Keratinocyte (primary cell): ENCODE measurements at regions not wholly inside any gene's neighbourhood (a gene's known extent, or its start where the extent isn't known, plus 50 kb on each side); places are given as distances from the start of the nearest gene placed in this dataset.

Source experiments
- DNase-seq: peaks from one replicate; pipeline ENCODE4 v3.0.0-alpha.2; 2011; ENCODE audit warnings: low read depth, missing footprints, low spot score
- FAIRE-seq: peaks from 2 replicates; lab custom pipeline; 2011; peaks lifted over from hg19 to GRCh38; lab: Jason Lieb, UNC
- H2AFZ ChIP-seq: 2 replicates; pipeline ENCODE4 v1.6.0; 2012; ENCODE audit warnings: low read length, control low read depth, inconsistent platforms; ENCODE audit not compliant: control insufficient read depth
- H3K27ac ChIP-seq: 2 replicates; pipeline ENCODE4 v1.5.1; 2011; ENCODE audit warnings: low read length; ENCODE audit not compliant: control insufficient read depth, insufficient read depth
- H3K27me3 ChIP-seq: 3 replicates; pipeline ENCODE4 v1.6.0; 2011; ENCODE audit warnings: low read length; ENCODE audit not compliant: control insufficient read depth, insufficient read depth; ENCODE audit errors: extremely low read depth
- H3K36me3 ChIP-seq, 2 experiments: 2 replicates in 1 of 2; 3 replicates in 1 of 2; pipeline ENCODE4 v1.5.1; 2011; ENCODE audit warnings: low read length in 2 of 2, mild to moderate bottlenecking in 1 of 2; ENCODE audit not compliant: control insufficient read depth in 2 of 2, insufficient read depth in 2 of 2; ENCODE audit errors: extremely low read depth in 1 of 2
- H3K4me1 ChIP-seq: 3 replicates; pipeline ENCODE4 v1.5.1; 2011; ENCODE audit warnings: low read length; ENCODE audit not compliant: control insufficient read depth, insufficient read depth; ENCODE audit errors: extremely low read depth
- H3K4me2 ChIP-seq: 3 replicates; pipeline ENCODE4 v1.6.0; 2011; ENCODE audit warnings: low read depth, low read length; ENCODE audit not compliant: control insufficient read depth, insufficient read depth; ENCODE audit errors: extremely low read depth
- H3K4me3 ChIP-seq, 3 experiments: fragments of 200-600 bp in 1 of 3; sonication (generic) in 1 of 3; 2 replicates in 2 of 3; 3 replicates in 1 of 3; pipeline ENCODE4 v1.5.1; 2011 to 2016; ENCODE audit warnings: low read length in 3 of 3, mild to moderate bottlenecking in 3 of 3, control low read depth in 2 of 3, inconsistent platforms in 1 of 3, low read depth in 1 of 3, mixed read lengths in 1 of 3, mixed run types in 1 of 3, moderate library complexity in 1 of 3; ENCODE audit not compliant: control insufficient read depth in 2 of 3, insufficient read depth in 2 of 3; ENCODE audit errors: extremely low read depth in 1 of 3
- H3K79me2 ChIP-seq: 2 replicates; pipeline ENCODE4 v1.6.0; 2012; ENCODE audit warnings: low read length; ENCODE audit not compliant: control insufficient read depth, insufficient read depth
- H3K9ac ChIP-seq: 3 replicates; pipeline ENCODE4 v1.6.0; 2011; ENCODE audit warnings: low read length; ENCODE audit not compliant: control insufficient read depth, insufficient read depth; ENCODE audit errors: extremely low read depth
- H3K9me1 ChIP-seq: 3 replicates; pipeline ENCODE4 v1.6.0; 2011; ENCODE audit warnings: low read length; ENCODE audit not compliant: control insufficient read depth, insufficient read depth; ENCODE audit errors: extremely low read depth
- H3K9me3 ChIP-seq: 2 replicates; pipeline ENCODE4 v1.5.1; 2012; ENCODE audit warnings: low read depth, low read length; ENCODE audit not compliant: control insufficient read depth
- H4K20me1 ChIP-seq: 3 replicates; pipeline ENCODE4 v1.6.0; 2011; ENCODE audit warnings: low read length; ENCODE audit not compliant: control insufficient read depth, insufficient read depth; ENCODE audit errors: extremely low read depth
- CTCF ChIP-seq, 3 experiments: IDR thresholded peaks in 1 of 3; conservative IDR thresholded peaks in 1 of 3; optimal IDR thresholded peaks in 1 of 3; 2 replicates in 2 of 3; 3 replicates in 1 of 3; pipeline versions ENCODE3 to v1.5.1; 2011; ENCODE audit warnings: low read length in 3 of 3, mild to moderate bottlenecking in 3 of 3, moderate library complexity in 2 of 3, control low read depth in 1 of 3, inconsistent platforms in 1 of 3; ENCODE audit not compliant: insufficient read depth in 2 of 3; ENCODE audit errors: extremely low read depth in 1 of 3
- EZH2 ChIP-seq: IDR thresholded peaks from one replicate; pipeline ENCODE4 v1.6.1; 2012; ENCODE audit warnings: inconsistent platforms, mild to moderate bottlenecking, low read length, moderate library complexity
- dilution Hi-C: fragments of 300-500 bp; cut with MboI; formaldehyde crosslinking; loops from one replicate; pipeline ENCODE4 v1.7.0; 2020; ENCODE audit warnings: low sequenced_read_pairs; ENCODE audit not compliant: extremely low pct_ligation_motif_present

- dilution Hi-C loops: no loop called here
- Histone ChIP-seq H3K9me3 (no peaks in the 10 kb centered on the region), H3K27ac (no peak overlapping the region), H3K79me2 (peaks cover 88% of the 10 kb centered on the region), H2AFZ (no peak overlapping the region), H3K36me3 (peaks cover 5 to 6% of the 10 kb centered on the region in 2 experiments), H3K9ac (no peak overlapping the region), H4K20me1 (peaks cover 72% of the 10 kb centered on the region), H3K4me1 (peaks cover 18% of the 10 kb centered on the region), H3K27me3 (no peaks in the 10 kb centered on the region), H3K4me3 (no peak overlapping the region), H3K4me2 (no peak overlapping the region), H3K9me1 (peaks cover 6% of the 10 kb centered on the region)
- peak; percentile 78 for FAIRE-seq
- no peak for DNase-seq
- TF ChIP-seq CTCF (optimal IDR thresholded peaks at IDR 0.05 in 1 of 3, IDR thresholded peaks at IDR 0.05 in 1 of 3, conservative IDR thresholded peaks at IDR 0.05 in 1 of 3; ENCODE audit: extremely low read depth in 1 of 3, insufficient read depth in 2 of 3, low read length in 3 of 3) (no peak), EZH2 (no peak)
Observed at GRCh38 chr17:77382966-77383612, 242.3 kb downstream of the SEC14L1 start.

- DNase-seq (no peak), FAIRE-seq (no peak)
- H4K20me1 ChIP-seq: peaks cover 71% of the 10 kb centered on the region
- TF ChIP-seq CTCF (optimal IDR thresholded peaks at IDR 0.05 in 1 of 3, IDR thresholded peaks at IDR 0.05 in 1 of 3, conservative IDR thresholded peaks at IDR 0.05 in 1 of 3; ENCODE audit: extremely low read depth in 1 of 3, insufficient read depth in 2 of 3, low read length in 3 of 3) (no peak), EZH2 (no peak)
- peaks cover 6% of the 10 kb centered on the region for H3K9me1 ChIP-seq
- H2AFZ ChIP-seq: no peak overlapping the region
- H3K36me3 ChIP-seq: peaks cover 5% of the 10 kb centered on the region in 2 experiments
- no peak overlapping the region for H3K4me2 ChIP-seq
- H3K9ac ChIP-seq: no peak overlapping the region
- no peaks in the 10 kb centered on the region for H3K9me3 ChIP-seq
- no peak overlapping the region for H3K4me3 ChIP-seq
- peaks cover 20% of the 10 kb centered on the region for H3K4me1 ChIP-seq
- no peak overlapping the region for H3K27ac ChIP-seq
- dilution Hi-C loops: no loop called here
- H3K27me3 ChIP-seq: no peaks in the 10 kb centered on the region
- H3K79me2 ChIP-seq: peaks cover 87% of the 10 kb centered on the region
Observed at GRCh38 chr17:77383613-77384608, 243.1 kb downstream of the SEC14L1 start.
